ENCODE measurements at regions not wholly inside any gene's neighbourhood (a gene's known extent, or its start where the extent isn't known, plus 50 kb on each side); places are given as distances from the start of the nearest gene placed in this dataset.

DNA sequence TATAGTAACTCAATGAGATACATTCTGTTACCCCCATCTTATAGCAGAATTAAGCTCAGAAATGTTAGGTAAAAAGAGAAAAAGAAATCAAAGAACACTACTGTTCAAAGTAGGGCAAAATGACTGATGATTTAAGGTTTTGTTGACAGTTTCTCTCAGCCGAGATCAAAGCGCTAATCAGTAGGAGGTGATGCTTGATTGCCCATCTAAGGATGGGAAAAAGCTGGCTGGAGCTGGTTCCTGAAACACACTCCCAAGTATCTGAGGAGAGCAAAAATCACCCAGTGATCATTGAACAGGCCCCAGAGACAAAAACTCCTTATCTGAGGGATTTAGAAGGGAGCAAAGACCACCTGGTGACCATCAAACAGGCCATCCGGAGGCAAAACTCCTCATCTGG lies 64.5 kb upstream of the CSF1 start:
- no peak overlapping the region for H2AFZ ChIP-seq
- H3K4me1 ChIP-seq (ENCODE audit: insufficient read depth), result no peaks in the 10 kb centered on the region
- no peaks in the 10 kb centered on the region for H3K9me2 ChIP-seq (replicated peaks; ENCODE audit: insufficient read depth)
- 67% methylated on average over 3 of the region's 3 CpGs for WGBS (ENCODE audit: low lambda C conversion rate, missing lambda C conversion rate)
- no peaks in the 10 kb centered on the region for H3K9me3 ChIP-seq (ENCODE audit: low read depth)
- no peaks in the 10 kb centered on the region for H3K36me3 ChIP-seq (replicated peaks; ENCODE audit: insufficient read depth, low read depth)
- no peak for TF ChIP-seq EZH2phosphoT487 (IDR thresholded peaks at IDR 0.05; ENCODE audit: low read depth, severe bottlenecking, unreplicated experiment)
- TF ChIP-seq EZH2 (IDR thresholded peaks at IDR 0.05; ENCODE audit: borderline replicate concordance), result no peak
- TF ChIP-seq, protein P1, sequence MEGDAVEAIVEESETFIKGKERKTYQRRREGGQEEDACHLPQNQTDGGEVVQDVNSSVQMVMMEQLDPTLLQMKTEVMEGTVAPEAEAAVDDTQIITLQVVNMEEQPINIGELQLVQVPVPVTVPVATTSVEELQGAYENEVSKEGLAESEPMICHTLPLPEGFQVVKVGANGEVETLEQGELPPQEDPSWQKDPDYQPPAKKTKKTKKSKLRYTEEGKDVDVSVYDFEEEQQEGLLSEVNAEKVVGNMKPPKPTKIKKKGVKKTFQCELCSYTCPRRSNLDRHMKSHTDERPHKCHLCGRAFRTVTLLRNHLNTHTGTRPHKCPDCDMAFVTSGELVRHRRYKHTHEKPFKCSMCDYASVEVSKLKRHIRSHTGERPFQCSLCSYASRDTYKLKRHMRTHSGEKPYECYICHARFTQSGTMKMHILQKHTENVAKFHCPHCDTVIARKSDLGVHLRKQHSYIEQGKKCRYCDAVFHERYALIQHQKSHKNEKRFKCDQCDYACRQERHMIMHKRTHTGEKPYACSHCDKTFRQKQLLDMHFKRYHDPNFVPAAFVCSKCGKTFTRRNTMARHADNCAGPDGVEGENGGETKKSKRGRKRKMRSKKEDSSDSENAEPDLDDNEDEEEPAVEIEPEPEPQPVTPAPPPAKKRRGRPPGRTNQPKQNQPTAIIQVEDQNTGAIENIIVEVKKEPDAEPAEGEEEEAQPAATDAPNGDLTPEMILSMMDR (IDR thresholded peaks at IDR 0.05; ENCODE audit: poor library complexity), result no peak
- DNase-seq (ENCODE audit: low spot score), result no peak
- no peaks in the 10 kb centered on the region for H4K20me1 ChIP-seq (ENCODE audit: insufficient read depth, poor library complexity, severe bottlenecking)
- no peak overlapping the region for H3K4me3 ChIP-seq
- H3K27ac ChIP-seq, result no peak overlapping the region
- no peaks in the 10 kb centered on the region for H3K27me3 ChIP-seq
- no peaks in the 10 kb centered on the region for H3K79me2 ChIP-seq
- H3K4me2 ChIP-seq, result no peak overlapping the region

DNA sequence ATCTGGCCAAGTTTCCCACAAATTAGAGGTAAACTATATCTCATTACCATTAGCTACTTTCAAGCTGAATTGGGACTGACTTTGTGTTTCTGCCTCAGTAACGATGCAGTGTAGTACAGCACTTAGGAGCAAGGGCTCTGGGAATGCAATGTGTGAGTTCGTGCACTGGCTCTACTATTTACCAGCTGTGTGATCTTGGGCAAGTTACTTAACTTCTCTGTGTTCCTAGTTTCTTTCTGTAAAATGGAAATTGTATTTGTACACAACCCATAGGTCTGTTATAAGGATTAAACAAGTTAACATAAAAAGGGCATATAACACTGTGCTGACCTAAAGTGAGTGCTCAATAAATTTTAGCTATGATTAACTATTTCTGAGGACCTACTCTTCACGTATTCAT lies 65.0 kb upstream of the CSF1 start:
- WGBS (ENCODE audit: low lambda C conversion rate, missing lambda C conversion rate), result 89% methylated on average over 3 of the region's 3 CpGs
- TF ChIP-seq EZH2phosphoT487 (IDR thresholded peaks at IDR 0.05; ENCODE audit: low read depth, severe bottlenecking, unreplicated experiment), result no peak
- TF ChIP-seq EZH2 (IDR thresholded peaks at IDR 0.05; ENCODE audit: borderline replicate concordance), result no peak
- TF ChIP-seq, protein P1 (IDR thresholded peaks at IDR 0.05; ENCODE audit: poor library complexity), result no peak
- H3K27me3 ChIP-seq, result no peaks in the 10 kb centered on the region
- no peaks in the 10 kb centered on the region for H3K79me2 ChIP-seq
- no peak overlapping the region for H3K4me3 ChIP-seq
- H3K4me1 ChIP-seq (ENCODE audit: insufficient read depth), result no peaks in the 10 kb centered on the region
- no peak overlapping the region for H3K27ac ChIP-seq
- no peaks in the 10 kb centered on the region for H4K20me1 ChIP-seq (ENCODE audit: insufficient read depth, poor library complexity, severe bottlenecking)
- H2AFZ ChIP-seq, result no peak overlapping the region
- H3K9me3 ChIP-seq (ENCODE audit: low read depth), result no peaks in the 10 kb centered on the region
- no peaks in the 10 kb centered on the region for H3K36me3 ChIP-seq (replicated peaks; ENCODE audit: insufficient read depth, low read depth)
- no peak overlapping the region for H3K4me2 ChIP-seq
- DNase-seq (ENCODE audit: low spot score), result no peak
- H3K9me2 ChIP-seq (replicated peaks; ENCODE audit: insufficient read depth), result no peaks in the 10 kb centered on the region

DNA sequence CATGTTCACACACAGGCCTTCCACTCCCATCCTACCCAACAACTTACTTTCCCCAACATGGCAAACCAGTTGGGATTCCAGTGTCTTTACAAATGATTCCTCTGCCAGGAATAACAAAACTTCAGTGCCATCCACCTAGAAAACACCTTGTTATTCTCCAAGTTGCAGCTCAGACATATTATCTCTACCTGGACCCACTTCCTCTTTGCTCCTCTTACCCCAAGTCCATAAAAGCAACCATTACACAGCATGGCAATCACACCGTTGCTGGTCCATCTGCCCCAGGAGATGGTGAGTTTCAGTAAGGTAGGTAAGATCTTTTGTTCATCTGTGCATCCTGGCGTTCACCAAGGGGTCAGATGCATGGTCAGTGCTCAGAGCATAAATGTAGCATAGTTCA lies 66.0 kb upstream of the CSF1 start:
- Histone ChIP-seq H3K4me1 (ENCODE audit: insufficient read depth) (no peaks in the 10 kb centered on the region), H4K20me1 (ENCODE audit: insufficient read depth, poor library complexity, severe bottlenecking) (no peaks in the 10 kb centered on the region), H3K9me3 (ENCODE audit: low read depth) (no peaks in the 10 kb centered on the region), H3K36me3 (replicated peaks; ENCODE audit: insufficient read depth, low read depth) (no peaks in the 10 kb centered on the region), H3K9me2 (replicated peaks; ENCODE audit: insufficient read depth) (no peaks in the 10 kb centered on the region), H3K4me3 (no peak overlapping the region), H2AFZ (no peak overlapping the region), H3K27ac (no peak overlapping the region), H3K79me2 (no peaks in the 10 kb centered on the region), H3K4me2 (no peak overlapping the region), H3K27me3 (no peaks in the 10 kb centered on the region)
- TF ChIP-seq, protein P1 (IDR thresholded peaks at IDR 0.05; ENCODE audit: poor library complexity), result no peak
- no peak for TF ChIP-seq EZH2 (IDR thresholded peaks at IDR 0.05; ENCODE audit: borderline replicate concordance)
- TF ChIP-seq EZH2phosphoT487 (IDR thresholded peaks at IDR 0.05; ENCODE audit: low read depth, severe bottlenecking, unreplicated experiment), result no peak
- no peak for DNase-seq (ENCODE audit: low spot score)
- 93% methylated on average over 2 of the region's 2 CpGs for WGBS (ENCODE audit: low lambda C conversion rate, missing lambda C conversion rate)
